Sigmoid colon (tissue), 6 donors: ENCODE measurements at regions not wholly inside any gene's neighbourhood (a gene's known extent, or its start where the extent isn't known, plus 50 kb on each side); places are given as distances from the start of the nearest gene placed in this dataset.

Source experiments
- DNase-seq: peaks from one replicate; pipeline ENCODE4 v3.0.0-alpha.2; 2019
- H3K27ac ChIP-seq, 4 donors: fragments of 200-600 bp; sonication (generic); one replicate each; pipeline ENCODE4 v1.5.1; 2016 to 2019; ENCODE audit warnings: mild to moderate bottlenecking in 1 of 4
- H3K27me3 ChIP-seq, 3 donors: fragments of 200-600 bp; sonication (generic); one replicate each; pipeline ENCODE4 v1.5.1; 2019; ENCODE audit warnings: mild to moderate bottlenecking in 1 of 3
- H3K36me3 ChIP-seq, 4 donors: fragments of 200-600 bp; sonication (generic); one replicate each; pipeline ENCODE4 v1.5.1; 2016 to 2019
- H3K4me1 ChIP-seq, 4 donors: fragments of 200-600 bp; sonication (generic); one replicate each; pipeline ENCODE4 v1.5.1; 2017 to 2019
- H3K4me3 ChIP-seq, 4 donors: fragments of 200-600 bp; sonication (generic); one replicate each; pipeline ENCODE4 v1.5.1; 2017 to 2019; ENCODE audit warnings: mild to moderate bottlenecking in 2 of 4, moderate library complexity in 1 of 4
- H3K9me3 ChIP-seq, 4 donors: fragments of 200-600 bp in 3 of 4; sonication (generic) in 3 of 4; one replicate each; pipeline versions ENCODE4 v1.5.1 to v1.6.1; 2013 to 2019
- EP300 ChIP-seq, 4 donors: sonication (generic); formaldehyde crosslinking; IDR thresholded peaks; one replicate each; pipeline ENCODE4 v1.6.1; 2017; ENCODE audit warnings: antibody characterized with exemption in 4 of 4
- POLR2A ChIP-seq, 2 donors: fragments of 450-650 bp; IDR thresholded peaks; one replicate each; pipeline ENCODE4 v1.6.1; 2016; ENCODE audit warnings: antibody characterized with exemption in 2 of 2, mild to moderate bottlenecking in 2 of 2, moderate library complexity in 2 of 2
- POLR2AphosphoS5 ChIP-seq, 4 donors: sonication (generic); formaldehyde crosslinking; IDR thresholded peaks; one replicate each; pipeline ENCODE4 v1.6.1; 2017; ENCODE audit warnings: antibody characterized with exemption in 4 of 4
- WGBS, 2 donors: extraction: QIAGEN DNeasy Blood & Tissue Kit; methylation state at CpG; one replicate each; pipeline ENCODE4 v1.1.7; 2013; 5-methylcytosine and 5-hydroxymethylcytosine counted together
- intact Hi-C: fragments of 100-400 bp; cut with DNase I; formaldehyde crosslinking; loops from one replicate; pipeline ENCODE4 v1.15.1; 2023
- TF ChIP-seq, protein P1 (sequence below), 4 experiments: fragments of 450-650 bp in 3 of 4; fragments of 200-600 bp in 1 of 4; IDR thresholded peaks; one replicate each; pipeline ENCODE4 v1.5.1; 2016 to 2019; ENCODE audit warnings: antibody characterized with exemption in 4 of 4, mild to moderate bottlenecking in 3 of 4, moderate library complexity in 2 of 4
- donor health status: healthy with polysubstance abuse.
- donor health status: healthy.

DNA sequence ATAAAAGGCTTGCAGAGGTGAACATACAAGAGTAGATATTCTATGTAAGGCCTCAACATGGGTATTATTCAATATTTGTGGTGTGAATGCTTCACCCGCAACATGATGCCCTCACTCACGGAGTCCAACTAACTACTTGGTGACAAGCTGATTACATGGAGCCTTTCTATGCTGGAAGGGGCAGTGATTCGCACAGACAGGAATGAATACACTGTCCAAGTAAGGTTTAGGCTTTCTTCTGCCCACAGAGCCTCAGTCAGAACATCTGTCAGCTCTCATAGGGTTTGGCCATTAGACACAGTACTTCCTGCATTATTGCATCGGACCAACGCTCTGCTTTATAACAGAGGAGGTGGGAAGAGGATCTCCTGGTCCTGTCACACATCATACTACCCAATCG, 80.3 kb upstream of the SLC35G4 start:
- TF ChIP-seq EP300 (IDR thresholded peaks at IDR 0.05) (no peak), POLR2AphosphoS5 (IDR thresholded peaks at IDR 0.05) (no peak), POLR2A (IDR thresholded peaks at IDR 0.05) (no peak)
- TF ChIP-seq, protein P1, sequence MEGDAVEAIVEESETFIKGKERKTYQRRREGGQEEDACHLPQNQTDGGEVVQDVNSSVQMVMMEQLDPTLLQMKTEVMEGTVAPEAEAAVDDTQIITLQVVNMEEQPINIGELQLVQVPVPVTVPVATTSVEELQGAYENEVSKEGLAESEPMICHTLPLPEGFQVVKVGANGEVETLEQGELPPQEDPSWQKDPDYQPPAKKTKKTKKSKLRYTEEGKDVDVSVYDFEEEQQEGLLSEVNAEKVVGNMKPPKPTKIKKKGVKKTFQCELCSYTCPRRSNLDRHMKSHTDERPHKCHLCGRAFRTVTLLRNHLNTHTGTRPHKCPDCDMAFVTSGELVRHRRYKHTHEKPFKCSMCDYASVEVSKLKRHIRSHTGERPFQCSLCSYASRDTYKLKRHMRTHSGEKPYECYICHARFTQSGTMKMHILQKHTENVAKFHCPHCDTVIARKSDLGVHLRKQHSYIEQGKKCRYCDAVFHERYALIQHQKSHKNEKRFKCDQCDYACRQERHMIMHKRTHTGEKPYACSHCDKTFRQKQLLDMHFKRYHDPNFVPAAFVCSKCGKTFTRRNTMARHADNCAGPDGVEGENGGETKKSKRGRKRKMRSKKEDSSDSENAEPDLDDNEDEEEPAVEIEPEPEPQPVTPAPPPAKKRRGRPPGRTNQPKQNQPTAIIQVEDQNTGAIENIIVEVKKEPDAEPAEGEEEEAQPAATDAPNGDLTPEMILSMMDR (IDR thresholded peaks at IDR 0.05): no peak
- no peaks in the 10 kb centered on the region for H3K27me3 ChIP-seq
- 90% methylated on average over 6 of the region's 6 CpGs for WGBS, 2 donors
- no peaks in the 10 kb centered on the region for H3K9me3 ChIP-seq
- no peaks in the 10 kb centered on the region for H3K4me1 ChIP-seq
- no peak for DNase-seq
- H3K36me3 ChIP-seq: no peaks in the 10 kb centered on the region
- intact Hi-C loops: no loop called here
- H3K4me3 ChIP-seq: no peak overlapping the region
- no peak overlapping the region for H3K27ac ChIP-seq

DNA sequence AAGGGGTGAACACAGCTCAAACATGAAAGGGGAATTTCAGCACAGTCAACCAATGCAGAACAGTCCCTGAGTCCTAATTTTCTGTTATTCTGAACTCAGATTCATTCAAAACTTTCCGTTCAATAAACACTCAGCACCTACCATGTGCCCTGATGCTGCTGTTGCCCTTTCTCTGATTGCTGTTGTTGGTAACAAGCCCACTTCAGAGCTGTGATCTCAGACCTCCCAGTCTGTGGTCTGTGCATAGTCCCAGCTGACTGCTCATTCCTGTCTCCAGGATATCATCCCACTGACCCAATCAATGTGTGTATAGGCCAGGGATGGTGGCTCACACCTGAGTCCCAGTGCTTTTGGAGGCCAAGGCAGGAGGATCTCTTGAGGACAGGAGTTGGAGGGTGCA, 82.7 kb upstream of the SLC35G4 start:
- Histone ChIP-seq H3K9me3 (no peaks in the 10 kb centered on the region), H3K4me1 (no peaks in the 10 kb centered on the region), H3K27me3 (no peaks in the 10 kb centered on the region), H3K27ac (no peak overlapping the region), H3K36me3 (no peaks in the 10 kb centered on the region), H3K4me3 (no peak overlapping the region)
- TF ChIP-seq POLR2A (IDR thresholded peaks at IDR 0.05) (no peak), POLR2AphosphoS5 (IDR thresholded peaks at IDR 0.05) (no peak), EP300 (IDR thresholded peaks at IDR 0.05) (no peak)
- TF ChIP-seq, protein P1 (IDR thresholded peaks at IDR 0.05): no peak
- intact Hi-C loops: no loop called here
- WGBS, 2 donors: 85 to 96% methylated on average over 1 of the region's 1 CpG
- no peak for DNase-seq

DNA sequence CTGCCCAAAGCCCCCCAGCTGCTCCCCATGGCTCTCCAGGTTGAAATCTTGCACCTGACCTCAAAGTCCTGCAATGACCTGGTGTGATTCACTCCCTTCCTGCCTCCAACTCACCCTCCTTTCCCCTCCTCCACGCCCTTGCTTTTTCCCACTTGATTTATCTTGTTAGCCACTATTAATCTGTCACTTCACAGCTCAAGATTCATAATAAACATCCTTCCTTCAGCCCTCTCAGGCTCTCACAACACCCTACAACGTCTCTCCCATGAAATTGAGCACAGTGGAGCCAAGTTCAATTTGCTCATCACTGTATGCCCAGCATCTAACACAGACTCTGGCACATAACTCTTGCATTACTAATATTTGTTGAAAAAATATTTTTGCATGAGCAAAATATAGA, 85.6 kb upstream of the SLC35G4 start:
- DNase-seq: no peak
- Histone ChIP-seq H3K9me3 (no peaks in the 10 kb centered on the region), H3K27me3 (no peaks in the 10 kb centered on the region), H3K27ac (no peak overlapping the region), H3K4me1 (no peaks in the 10 kb centered on the region), H3K36me3 (no peaks in the 10 kb centered on the region), H3K4me3 (no peak overlapping the region)
- intact Hi-C loops: no loop called here
- 12 to 40% methylated on average over 2 of the region's 2 CpGs for WGBS, 2 donors
- TF ChIP-seq EP300 (IDR thresholded peaks at IDR 0.05): no peak
- TF ChIP-seq POLR2A (IDR thresholded peaks at IDR 0.05): no peak
- TF ChIP-seq POLR2AphosphoS5 (IDR thresholded peaks at IDR 0.05): no peak
- TF ChIP-seq, protein P1 (IDR thresholded peaks at IDR 0.05): no peak

DNA sequence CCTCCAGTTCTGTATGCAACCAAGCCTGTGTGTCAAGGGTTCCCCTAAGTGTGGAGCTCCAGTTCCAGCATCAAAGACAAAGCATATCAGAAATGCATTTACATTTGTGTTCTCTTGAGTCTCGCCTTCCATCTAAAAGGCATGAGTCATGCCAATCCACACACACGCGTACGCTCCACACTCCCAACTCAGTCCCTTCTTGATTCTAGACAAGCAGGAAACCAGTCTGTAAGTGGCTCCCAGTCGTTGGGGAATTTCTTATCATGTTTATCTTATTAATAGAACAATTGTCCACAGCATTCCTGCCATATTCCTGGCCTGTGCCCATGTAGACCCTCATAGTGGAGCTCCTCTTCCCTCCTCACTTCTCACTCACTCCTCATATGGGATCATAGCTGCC, 86.4 kb upstream of the SLC35G4 start:
- H3K27ac ChIP-seq: no peak overlapping the region
- intact Hi-C loops: no loop called here
- TF ChIP-seq POLR2AphosphoS5 (IDR thresholded peaks at IDR 0.05) (no peak), EP300 (IDR thresholded peaks at IDR 0.05) (no peak), POLR2A (IDR thresholded peaks at IDR 0.05) (no peak)
- TF ChIP-seq, protein P1 (IDR thresholded peaks at IDR 0.05): no peak
- DNase-seq: no peak
- no peaks in the 10 kb centered on the region for H3K36me3 ChIP-seq
- WGBS, 2 donors: 77 to 80% methylated on average over 5 of the region's 5 CpGs
- H3K4me1 ChIP-seq: no peaks in the 10 kb centered on the region
- no peaks in the 10 kb centered on the region for H3K9me3 ChIP-seq
- H3K4me3 ChIP-seq: no peak overlapping the region
- no peaks in the 10 kb centered on the region for H3K27me3 ChIP-seq

DNA sequence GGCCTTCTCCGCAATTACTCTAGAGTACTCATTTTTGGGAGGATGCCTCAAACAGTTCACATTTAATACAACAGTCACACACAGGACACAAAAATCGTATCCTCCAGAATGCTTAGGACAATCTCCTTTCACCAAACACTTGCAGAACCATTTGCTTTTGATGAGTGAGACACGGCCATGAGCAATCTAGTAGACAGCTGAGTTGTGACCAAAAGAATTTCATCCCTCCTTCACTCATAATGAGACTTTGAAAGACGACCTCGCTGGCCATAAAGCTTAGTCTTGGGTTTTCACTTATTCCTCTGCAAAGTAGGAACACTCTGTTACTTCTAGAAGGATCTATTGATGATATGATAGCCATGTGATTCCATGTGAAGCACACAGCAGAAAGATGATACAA, 87.5 kb upstream of the SLC35G4 start:
- H3K27ac ChIP-seq: no peak overlapping the region
- intact Hi-C loops: no loop called here
- TF ChIP-seq POLR2AphosphoS5 (IDR thresholded peaks at IDR 0.05) (no peak), POLR2A (IDR thresholded peaks at IDR 0.05) (no peak), EP300 (IDR thresholded peaks at IDR 0.05) (no peak)
- TF ChIP-seq, protein P1 (IDR thresholded peaks at IDR 0.05): no peak
- no peaks in the 10 kb centered on the region for H3K9me3 ChIP-seq
- 78 to 79% methylated on average over 5 of the region's 5 CpGs for WGBS, 2 donors
- H3K4me1 ChIP-seq: no peaks in the 10 kb centered on the region
- no peak overlapping the region for H3K4me3 ChIP-seq
- H3K27me3 ChIP-seq: no peaks in the 10 kb centered on the region
- no peaks in the 10 kb centered on the region for H3K36me3 ChIP-seq
- no peak for DNase-seq
